ENCODE measurements at regions not wholly inside any gene's neighbourhood (a gene's known extent, or its start where the extent isn't known, plus 50 kb on each side); places are given as distances from the start of the nearest gene placed in this dataset.

DNA sequence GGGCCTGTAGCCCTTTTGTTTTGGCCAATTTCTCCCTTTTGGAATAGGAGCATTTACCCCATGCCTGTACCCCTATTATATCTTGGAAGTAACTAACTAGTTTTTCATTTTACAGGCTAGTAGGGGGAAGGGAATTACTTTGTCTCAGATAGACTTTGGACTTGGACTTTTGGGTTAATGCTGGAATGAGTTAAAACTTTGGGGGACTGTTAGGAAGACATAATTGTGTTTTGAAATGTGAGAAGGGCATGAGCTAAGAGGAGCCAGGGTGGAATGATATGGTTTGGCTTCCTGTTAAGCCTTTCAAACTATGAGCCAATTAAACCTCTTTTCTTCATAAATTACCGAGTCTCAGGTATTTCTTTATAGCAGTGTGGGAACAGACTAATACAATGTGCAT lies 168.1 kb downstream of the FGF1 start:
- no peak overlapping the region for H3K4me3 ChIP-seq (ENCODE audit: low read length)
- DNase-seq (ENCODE audit: low read depth): no peak
- TF ChIP-seq, protein P1, sequence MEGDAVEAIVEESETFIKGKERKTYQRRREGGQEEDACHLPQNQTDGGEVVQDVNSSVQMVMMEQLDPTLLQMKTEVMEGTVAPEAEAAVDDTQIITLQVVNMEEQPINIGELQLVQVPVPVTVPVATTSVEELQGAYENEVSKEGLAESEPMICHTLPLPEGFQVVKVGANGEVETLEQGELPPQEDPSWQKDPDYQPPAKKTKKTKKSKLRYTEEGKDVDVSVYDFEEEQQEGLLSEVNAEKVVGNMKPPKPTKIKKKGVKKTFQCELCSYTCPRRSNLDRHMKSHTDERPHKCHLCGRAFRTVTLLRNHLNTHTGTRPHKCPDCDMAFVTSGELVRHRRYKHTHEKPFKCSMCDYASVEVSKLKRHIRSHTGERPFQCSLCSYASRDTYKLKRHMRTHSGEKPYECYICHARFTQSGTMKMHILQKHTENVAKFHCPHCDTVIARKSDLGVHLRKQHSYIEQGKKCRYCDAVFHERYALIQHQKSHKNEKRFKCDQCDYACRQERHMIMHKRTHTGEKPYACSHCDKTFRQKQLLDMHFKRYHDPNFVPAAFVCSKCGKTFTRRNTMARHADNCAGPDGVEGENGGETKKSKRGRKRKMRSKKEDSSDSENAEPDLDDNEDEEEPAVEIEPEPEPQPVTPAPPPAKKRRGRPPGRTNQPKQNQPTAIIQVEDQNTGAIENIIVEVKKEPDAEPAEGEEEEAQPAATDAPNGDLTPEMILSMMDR (conservative IDR thresholded peaks at IDR 0.05; ENCODE audit: low read length): no peak

DNA sequence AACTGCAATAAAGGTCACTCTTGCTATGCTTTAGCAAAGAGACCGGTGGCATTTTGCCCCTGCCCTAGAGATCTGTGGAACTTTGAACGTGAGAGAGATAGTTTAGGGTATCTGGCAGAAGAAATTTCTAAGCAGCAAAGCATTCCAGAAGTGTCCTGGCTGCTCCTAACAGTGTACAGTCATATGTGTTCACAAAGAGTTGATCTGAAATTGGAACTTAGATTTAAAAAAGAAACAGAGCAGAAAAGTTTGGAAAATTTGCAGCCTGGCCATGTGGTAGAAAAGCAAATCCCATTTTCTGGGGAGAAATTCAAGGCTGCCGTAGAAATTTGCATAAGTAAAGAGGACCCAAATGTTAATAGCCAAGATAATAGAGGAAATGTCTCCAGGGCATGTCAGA lies 169.2 kb downstream of the FGF1 start:
- no peak for DNase-seq (ENCODE audit: low read depth)
- TF ChIP-seq, protein P1 (conservative IDR thresholded peaks at IDR 0.05; ENCODE audit: low read length): no peak
- H3K4me3 ChIP-seq (ENCODE audit: low read length): no peak overlapping the region

DNA sequence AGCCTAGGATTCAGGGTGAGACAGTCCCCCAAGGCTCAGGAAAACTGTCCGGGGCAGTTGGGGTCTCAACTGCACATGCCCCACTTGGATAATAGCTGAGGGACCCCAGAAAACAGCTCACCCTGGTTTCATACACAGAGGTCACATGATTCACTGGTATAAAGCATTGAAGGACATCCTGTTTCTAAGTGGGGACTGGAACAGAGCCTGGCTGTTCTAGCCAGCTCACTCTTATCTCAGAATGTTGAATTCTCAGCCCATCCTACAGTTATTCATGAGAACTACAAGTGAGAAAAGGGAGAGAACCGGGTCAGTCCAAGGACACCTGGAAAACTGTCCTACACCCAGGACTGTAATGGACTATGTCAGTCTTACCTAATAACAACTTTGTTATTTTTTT lies 170.9 kb downstream of the FGF1 start:
- no peak for DNase-seq (ENCODE audit: low read depth)
- H3K4me3 ChIP-seq (ENCODE audit: low read length): no peak overlapping the region
- TF ChIP-seq, protein P1 (conservative IDR thresholded peaks at IDR 0.05; ENCODE audit: low read length): no peak

DNA sequence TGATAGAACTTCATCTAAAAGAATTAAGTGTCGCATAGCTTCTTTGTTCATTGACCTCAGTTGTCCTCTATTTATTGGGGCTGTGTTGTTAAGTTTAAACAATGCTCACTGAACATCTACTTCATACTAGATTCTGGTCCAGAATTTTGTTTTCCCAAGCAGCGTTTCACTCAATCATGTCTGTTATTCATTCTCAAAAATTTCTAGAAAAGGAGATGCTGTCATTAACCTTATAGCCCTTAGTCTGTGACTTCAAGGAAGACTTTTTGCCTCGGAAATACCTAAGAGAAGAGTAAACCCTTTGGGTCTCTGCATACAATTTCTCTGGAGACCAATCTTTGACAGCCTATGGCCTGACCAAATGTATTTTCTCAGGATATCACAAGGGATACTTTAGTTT lies 171.7 kb downstream of the FGF1 start:
- TF ChIP-seq, protein P1 (conservative IDR thresholded peaks at IDR 0.05; ENCODE audit: low read length): no peak
- no peak for DNase-seq (ENCODE audit: low read depth)
- H3K4me3 ChIP-seq (ENCODE audit: low read length): no peak overlapping the region

DNA sequence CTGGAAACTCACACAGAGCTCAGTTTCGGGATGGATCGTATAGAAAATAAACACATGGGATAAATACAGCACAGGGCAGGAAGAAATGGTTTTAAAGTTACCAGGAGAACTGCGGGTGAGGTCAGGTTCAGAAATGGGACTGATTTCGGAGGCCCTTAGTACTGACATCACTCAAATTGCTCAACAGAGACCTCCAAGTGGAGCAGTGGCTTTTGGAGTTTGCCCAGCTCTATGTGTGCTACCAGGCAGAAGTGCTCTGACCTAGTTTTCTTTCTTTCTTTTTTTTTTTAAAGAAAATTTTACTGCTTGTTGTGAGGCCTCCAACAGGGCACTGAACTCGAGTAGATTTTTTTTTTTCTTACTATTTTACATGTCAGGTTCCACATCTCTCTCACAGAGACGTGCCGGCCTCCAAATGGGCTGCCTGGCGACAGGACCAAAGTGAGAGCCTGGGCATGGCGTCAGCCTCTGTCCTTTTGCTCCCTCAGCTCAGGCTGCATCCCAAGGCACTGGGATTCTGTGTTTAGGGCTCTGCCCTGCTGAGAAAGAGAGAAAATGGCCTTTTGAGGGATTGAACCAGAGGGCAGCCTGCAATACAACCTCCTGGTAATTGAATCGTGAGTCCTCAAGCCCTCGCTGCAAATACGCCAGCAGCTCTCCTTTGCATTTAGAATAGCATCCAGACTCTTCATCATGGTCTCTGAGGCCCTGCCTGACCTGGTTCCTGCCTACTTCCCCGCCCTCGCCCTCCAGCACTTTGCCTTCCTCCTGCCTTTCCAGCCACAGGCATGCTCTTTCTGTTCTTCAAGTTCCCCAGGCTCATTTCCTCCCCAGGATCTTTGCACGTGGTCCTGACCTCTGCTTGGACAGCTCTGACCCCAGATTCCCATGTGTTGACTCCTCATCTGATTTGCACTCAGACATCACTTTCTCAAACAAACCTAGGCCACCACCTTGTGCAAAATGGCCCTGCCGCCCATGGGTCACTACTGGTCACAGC lies 173.5 kb downstream of the FGF1 start:
- TF ChIP-seq, protein P1 (conservative IDR thresholded peaks at IDR 0.05; ENCODE audit: low read length): no peak
- H3K4me3 ChIP-seq (ENCODE audit: low read length): no peak overlapping the region
- peak; percentile 73 for DNase-seq (ENCODE audit: low read depth)

DNA sequence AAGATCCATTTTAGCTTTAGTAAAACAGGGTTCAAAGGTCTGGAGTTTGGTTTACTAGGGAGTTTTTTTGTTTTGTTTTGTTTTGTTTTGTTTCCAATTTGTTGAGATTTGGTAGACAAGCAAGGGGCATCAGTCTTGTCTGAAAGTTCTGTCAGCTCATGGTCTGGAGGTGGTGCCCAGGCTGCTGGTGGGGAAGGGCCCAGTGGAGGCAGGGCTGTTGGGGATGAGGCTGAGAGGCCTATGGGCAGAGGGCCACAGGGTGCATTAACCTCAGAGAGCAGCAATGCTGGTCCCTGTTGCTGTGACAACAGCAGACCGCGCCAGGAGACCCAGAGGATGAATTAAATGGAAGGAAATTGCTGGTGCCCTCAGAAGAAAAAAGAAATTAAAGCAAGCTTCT lies 174.5 kb downstream of the FGF1 start:
- TF ChIP-seq, protein P1 (conservative IDR thresholded peaks at IDR 0.05; ENCODE audit: low read length): no peak
- no peak overlapping the region for H3K4me3 ChIP-seq (ENCODE audit: low read length)
- DNase-seq (ENCODE audit: low read depth): no peak

DNA sequence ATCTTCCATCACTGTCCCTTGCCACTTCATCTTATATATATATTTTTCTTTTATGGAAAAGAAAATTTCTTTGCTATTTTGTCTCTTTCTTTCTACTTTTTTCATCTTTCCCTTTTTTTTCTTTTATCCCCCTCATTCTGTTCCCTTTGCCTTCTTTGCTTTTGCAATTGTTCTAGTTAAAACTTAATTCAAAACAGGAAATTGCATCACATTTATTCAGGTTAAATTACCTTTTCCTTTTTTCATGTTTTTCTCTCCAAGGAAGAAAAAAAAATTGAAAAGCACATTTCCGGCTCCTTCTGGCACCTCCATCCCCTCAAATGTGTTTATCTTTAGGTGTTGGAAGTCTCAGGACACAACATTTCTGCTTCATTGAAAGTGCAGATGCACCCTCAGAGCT lies 176.9 kb downstream of the FGF1 start:
- no peak for DNase-seq (ENCODE audit: low read depth)
- TF ChIP-seq, protein P1 (conservative IDR thresholded peaks at IDR 0.05; ENCODE audit: low read length): no peak
- no peak overlapping the region for H3K4me3 ChIP-seq (ENCODE audit: low read length)

Measured in AG10803 (cell line).